HG02938 (cell line): ENCODE measurements at regions not wholly inside any gene's neighbourhood (a gene's known extent, or its start where the extent isn't known, plus 50 kb on each side); places are given as distances from the start of the nearest gene placed in this dataset.
"Not testable (repeated sequence)": the region's sequence is repeated elsewhere in the genome, so short reads cannot be mapped to it uniquely, and the experiment has no call there.

Experiments used
- ATAC-seq: cut with Tn5 transposase; IDR thresholded peaks from one replicate; pipeline ENCODE4 v1.9.1; 2021; ENCODE audit warnings: mild to moderate bottlenecking, moderate library complexity; ENCODE audit not compliant: unreplicated experiment

GRCh38 chr5:159800131-159800840 is 116.0 kb upstream of the ADRA1B start:
- no peak for ATAC-seq

DNA sequence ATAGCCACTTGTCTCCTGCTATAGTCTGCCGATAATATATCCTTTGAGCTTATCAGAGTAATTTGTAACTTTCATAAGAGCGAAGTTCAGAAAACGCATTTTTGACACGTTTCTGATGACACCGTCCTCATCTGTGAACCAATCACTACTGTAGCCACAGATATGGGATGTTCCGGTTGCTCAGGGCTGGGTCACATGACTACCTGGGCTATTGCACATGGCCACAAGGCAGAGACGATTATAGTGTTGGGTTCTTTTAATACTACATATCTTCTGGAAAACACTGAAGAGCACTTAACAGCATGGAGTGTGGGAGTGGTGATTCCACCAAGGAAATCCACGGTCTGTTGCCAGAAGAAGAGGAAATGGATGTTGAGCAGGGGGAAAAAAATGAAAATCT is 115.0 kb upstream of the ADRA1B start:
- no peak for ATAC-seq

GRCh38 chr5:159802661-159803060 is 113.6 kb upstream of the ADRA1B start:
- no peak for ATAC-seq

DNA sequence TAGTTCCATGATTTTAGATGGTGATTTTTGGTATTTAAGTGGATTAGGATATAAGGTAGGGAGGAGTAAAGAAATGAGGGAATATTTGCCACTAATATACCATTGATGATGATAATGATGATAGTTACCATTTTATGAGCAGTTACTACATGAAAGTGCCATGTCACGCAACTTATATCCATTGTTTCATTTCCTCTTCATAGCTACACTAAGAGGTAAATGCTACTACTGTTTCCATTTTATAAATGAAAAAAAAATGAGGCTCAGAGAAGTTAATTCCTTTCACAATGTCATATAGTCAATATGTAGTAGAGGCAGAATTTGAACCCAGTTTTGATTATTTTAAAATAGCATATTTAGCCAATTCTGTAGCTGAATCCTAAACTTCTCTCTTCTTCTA is 112.2 kb upstream of the ADRA1B start:
- no peak for ATAC-seq

- ATAC-seq: no peak
These were observed 111.3 kb upstream of the ADRA1B start for GRCh38 chr5:159805021-159805420.

DNA sequence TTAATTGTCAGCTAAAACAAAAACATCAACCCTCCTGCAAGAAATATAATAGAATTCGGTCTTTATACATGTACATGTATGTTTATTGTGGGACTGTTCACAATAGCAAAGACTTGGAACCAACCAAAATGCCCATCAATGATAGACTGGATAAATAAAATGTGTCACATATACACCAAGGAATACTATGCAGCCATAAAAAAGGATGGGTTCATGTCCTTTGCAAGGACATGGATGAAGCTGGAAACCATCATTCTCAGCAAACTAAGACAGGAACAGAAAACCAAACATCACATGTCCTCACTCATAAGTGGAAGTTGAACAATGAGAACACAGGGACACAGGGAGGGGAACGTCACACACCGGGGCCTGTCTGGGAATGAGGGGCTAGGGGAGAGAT is 109.1 kb upstream of the ADRA1B start:
- not testable (repeated sequence) for ATAC-seq

DNA sequence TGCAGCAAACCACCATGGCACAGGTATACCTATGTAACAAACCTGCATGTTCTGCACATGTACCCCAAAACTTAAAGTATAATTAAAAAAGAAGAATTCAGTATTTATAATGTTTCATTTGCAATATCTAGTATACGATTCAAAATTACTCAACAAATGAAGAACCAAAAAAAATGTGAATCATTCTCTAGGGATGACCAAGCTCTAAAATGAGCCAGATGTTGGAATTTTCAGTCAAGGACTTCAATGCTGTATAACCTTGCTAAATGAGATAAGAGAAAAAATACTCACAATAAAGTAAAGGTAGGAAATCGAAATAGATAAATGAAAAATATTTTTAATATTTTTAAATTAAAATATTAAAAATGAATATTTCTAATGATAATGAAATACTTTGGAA is 108.7 kb upstream of the ADRA1B start:
- no peak for ATAC-seq

DNA sequence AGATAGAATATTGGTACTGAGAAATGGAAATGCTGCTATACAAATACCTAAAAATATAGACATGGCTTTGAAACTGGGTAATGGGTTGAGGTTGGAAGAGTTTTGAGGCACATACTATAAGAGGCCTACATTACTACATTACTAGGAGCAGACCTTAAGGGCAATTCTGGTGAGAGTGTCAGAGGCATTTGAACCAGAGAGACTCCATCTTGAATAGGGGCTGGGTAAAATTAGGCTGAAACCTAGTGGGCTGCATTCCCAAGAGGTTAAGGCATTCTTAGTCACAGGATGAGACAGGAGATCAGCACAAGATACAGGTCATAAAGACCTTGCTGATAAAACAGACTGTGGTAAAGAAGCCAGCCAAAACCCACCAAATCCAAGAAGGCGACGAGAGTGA is 104.6 kb upstream of the ADRA1B start:
- ATAC-seq: no peak

GRCh38 chr5:159812759-159813158 is 103.5 kb upstream of the ADRA1B start:
- not testable (repeated sequence) for ATAC-seq

DNA sequence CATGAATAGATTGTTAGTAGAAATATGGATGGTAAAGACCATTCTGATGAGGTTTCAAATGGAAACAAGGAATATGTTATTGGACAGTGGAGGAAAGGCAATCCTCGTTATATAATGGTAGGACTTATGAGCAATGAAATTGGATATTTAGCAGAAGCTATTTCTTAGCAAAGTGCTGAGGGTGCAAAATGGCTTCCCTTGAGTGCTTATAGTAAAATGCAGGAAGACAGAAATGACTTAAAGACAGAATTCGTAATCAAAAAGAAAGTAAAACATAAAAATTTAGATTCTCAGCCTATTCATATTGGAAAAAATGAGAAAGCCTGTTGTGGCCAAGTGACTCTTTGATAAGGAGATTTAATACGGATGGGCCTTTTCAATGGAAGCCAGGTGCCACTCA is 102.1 kb upstream of the ADRA1B start:
- no peak for ATAC-seq

DNA sequence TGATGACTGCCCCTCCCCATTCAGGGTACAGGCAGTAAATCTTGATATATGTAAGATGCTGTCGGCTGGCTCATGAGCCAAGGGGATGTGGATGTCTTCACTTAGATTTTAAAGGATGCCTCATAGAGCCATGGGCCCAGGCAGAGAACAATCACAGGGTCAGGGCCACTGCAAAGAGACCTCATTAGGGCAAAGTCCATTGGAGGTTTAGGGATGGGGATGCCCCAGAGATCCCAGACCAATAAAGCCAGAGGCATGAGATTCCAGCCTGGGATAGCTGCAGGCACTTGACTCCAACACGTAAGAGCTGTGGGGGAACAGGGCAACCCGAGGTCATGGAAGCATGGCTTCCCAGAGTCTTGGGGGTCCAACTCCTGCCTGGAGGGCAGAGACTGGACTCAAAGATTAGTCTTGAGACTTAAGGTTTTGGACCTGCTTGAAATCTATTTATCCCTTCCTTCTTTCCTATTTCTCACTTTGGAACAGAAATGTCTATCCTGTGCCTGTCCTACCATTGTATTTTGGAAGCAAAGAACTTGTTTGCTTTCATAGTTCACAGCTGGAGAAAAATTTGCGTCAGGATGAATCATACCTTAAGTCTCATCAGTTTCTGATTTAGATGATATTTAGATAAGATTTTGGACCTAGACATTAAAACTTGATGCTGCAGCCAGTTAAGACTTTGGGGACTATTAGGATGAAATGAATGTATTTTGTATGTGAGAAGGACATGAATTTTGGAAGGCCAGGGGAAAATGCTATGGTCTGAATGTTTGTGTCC is 101.3 kb upstream of the ADRA1B start:
- no peak for ATAC-seq

- no peak for ATAC-seq
These were observed 98.8 kb upstream of the ADRA1B start for GRCh38 chr5:159817262-159818029.

DNA sequence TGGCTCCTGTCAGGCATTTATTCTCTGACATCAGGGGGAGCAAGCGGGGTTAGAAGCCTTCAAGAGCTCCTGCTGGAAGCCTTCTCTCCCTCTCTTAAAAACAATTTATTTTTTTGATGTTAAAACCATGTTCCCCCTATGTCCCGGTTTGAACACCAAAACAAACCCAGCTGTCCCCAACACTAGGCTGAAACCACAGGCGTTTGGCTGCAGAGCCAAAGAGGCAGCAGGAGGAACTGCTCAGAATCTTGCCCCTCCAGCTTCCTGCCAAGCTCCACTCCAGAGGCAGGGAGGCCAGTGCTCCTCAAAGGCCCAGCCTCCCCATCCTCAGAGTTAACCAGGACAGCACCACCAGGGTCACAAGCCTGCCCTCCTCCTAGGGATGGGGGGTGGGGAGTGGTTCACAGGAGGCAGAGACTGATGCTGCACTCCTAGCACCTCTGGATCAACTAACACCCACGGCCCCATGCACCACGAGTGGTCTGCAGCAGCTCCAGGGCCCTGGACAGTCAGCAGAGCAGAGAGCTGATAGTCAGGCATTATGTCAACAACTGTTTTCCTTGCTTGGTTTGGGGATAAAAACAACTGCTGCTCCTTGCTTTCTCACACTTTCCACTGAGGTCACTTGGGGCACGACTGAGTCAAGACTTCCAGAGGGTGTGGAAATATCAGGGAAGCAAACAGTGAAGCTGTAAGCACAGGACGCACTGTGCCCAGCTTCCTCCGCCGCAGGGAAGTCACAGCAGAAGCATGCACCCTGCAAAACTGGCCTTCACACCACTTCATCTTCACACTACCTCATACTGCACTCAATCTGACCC is 96.5 kb upstream of the ADRA1B start:
- no peak for ATAC-seq

- no peak for ATAC-seq
These were observed 95.6 kb upstream of the ADRA1B start for GRCh38 chr5:159820692-159821091.

- ATAC-seq: no peak
These were observed 94.8 kb upstream of the ADRA1B start for GRCh38 chr5:159821461-159821940.

DNA sequence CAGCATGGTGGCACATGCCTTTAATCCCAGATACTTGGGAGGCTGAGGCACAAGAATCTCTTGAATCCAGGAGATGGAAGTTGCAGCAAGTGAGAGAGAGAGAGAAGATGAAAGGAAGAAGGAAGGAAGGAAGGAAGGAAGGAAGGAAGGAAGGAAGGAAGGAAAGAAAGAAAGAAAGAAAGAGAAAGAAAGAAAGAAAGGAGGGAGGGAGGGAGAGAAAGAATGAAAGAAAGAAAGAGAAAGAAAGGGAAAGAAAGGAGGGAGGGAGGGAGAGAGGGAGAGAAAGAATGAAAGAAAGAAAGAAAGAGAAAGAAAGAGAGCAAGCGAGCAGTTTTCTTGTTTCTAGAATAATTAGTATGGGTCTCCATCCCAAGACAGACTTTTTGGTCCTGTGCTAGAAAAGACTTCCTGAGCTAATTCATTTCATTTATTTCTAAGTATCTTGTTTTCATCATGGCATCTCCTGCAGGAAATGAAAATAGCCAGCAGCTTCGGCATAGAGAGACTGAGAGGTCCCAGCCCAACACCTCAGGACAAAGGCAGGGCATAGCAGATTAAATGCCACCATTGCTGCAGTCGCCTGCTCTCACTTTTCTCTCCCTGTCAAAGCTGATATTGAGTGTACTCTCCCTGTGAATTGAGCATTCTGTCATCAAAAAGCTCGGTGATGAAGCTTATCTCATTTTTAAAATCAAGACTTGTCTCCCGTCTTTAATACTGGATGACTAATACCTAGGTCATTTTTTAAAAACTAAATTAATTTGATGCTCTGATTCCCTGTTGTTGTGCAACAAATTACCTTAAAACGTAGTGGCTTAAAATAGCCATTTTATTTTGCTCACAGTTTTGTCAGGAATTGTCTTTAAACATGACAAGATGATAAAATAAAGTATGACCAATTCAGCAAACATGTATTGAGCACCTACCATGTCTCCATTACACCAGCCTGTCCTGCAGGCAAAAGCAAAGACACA is 91.8 kb upstream of the ADRA1B start:
- ATAC-seq: no peak

DNA sequence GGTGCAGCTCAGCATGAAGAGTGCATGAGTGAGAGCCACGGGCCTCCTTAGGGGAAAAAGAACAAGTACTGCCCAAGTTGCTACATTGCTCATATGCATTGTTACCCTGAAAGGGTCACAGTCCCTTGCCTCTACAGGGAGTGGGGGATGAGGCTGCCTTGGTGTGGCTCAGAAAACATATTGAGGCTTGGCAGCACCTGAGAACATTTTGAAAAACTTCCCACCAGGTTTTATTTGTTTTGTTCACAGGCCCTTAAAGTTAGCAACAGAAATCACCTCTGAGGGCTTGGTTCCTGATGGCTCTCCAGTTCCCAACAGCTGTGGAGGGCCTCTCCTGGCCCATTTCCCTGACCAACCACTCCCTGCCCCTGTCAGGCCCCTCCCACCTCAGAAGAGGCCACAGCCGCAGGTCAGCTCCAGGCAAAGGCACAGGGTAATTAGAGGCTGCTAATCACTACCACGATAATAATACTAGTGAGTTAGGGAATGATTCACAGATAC is 90.7 kb upstream of the ADRA1B start:
- no peak for ATAC-seq

DNA sequence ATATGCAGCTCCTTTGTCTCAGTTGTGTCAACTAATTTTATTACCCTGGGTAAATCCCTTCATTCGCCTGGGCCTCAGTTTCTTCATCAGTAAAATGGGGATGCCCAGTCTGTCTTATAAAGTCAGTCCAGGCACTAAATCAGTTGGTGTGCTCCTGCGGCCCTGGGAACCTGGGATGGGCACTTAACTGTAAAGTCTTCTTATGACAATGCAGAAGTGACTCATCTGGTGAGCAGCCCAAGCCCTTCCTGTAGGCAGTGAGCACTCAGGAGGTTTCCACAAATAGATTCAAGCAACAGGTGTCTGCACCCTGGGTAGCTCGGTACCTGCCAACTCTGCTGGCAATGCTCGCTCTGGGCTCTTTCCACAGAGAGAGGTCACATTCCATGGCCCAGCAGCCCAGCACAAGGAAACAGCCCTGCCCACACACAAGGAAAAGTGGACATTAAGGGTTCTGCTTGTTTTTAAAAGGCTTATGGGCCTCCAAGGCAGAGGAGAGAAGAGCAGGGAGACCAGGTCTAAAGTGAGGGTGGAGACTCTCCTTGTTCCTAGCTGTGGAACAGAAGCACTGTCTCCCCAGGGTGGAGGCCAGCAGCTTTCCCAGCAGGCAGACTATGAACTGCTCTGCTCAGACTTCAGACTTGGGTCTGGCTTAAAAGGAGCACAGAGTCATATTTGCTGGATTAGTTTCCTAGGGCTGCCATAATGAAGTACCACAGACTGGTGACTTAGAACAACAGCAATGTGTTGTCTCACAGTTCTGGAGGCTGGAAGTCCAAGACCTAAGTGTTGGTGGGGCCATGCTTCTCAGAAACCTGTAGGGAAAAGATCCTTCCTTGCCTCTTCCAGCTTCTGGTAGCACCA is 89.7 kb upstream of the ADRA1B start:
- peak; percentile 89 for ATAC-seq
